Mesodermal cell (in vitro differentiated cells): ENCODE measurements at regions not wholly inside any gene's neighbourhood (a gene's known extent, or its start where the extent isn't known, plus 50 kb on each side); places are given as distances from the start of the nearest gene placed in this dataset.

Experiments
- H3K27ac ChIP-seq: 2 replicates; pipeline ENCODE4 v1.7.0; 2013; ENCODE audit warnings: mild to moderate bottlenecking, low read depth, low read length, moderate library complexity; ENCODE audit not compliant: severe bottlenecking
- H3K36me3 ChIP-seq: 2 replicates; pipeline ENCODE4 v1.7.1; 2013; ENCODE audit warnings: mild to moderate bottlenecking, low read length, moderate library complexity; ENCODE audit not compliant: control insufficient read depth, insufficient read depth
- H3K4me1 ChIP-seq: one replicate; pipeline ENCODE4 v1.7.1; 2013; ENCODE audit warnings: mild to moderate bottlenecking, low read length; ENCODE audit not compliant: insufficient read depth, control insufficient read depth, poor library complexity, severe bottlenecking
- H3K4me3 ChIP-seq: 2 replicates; pipeline ENCODE4 v1.7.0; 2013; ENCODE audit warnings: low read length, control low read depth, mild to moderate bottlenecking; ENCODE audit not compliant: insufficient read depth, poor library complexity, severe bottlenecking; ENCODE audit errors: extremely low read depth
- H3K9me3 ChIP-seq: 2 replicates; pipeline ENCODE4 v1.7.1; 2013; ENCODE audit warnings: mild to moderate bottlenecking, low read length, moderate library complexity; ENCODE audit not compliant: control insufficient read depth
- WGBS, 2 experiments: methylation state at CpG; one replicate each; pipeline ENCODE4 v1.1.5; 2013; ENCODE audit warnings: missing lambda C conversion rate in 2 of 2; ENCODE audit not compliant: insufficient coverage in 2 of 2; 5-methylcytosine and 5-hydroxymethylcytosine counted together

GRCh38 chr13:81639984-81640582 is 1299.2 kb upstream of the SPRY2 start:
- H3K36me3 ChIP-seq: no peaks in the 10 kb centered on the region
- 83 to 100% methylated on average over 1 of the region's 4 CpGs for WGBS, 2 experiments
- H3K4me1 ChIP-seq: no peaks in the 10 kb centered on the region
- no peak overlapping the region for H3K4me3 ChIP-seq
- no peak overlapping the region for H3K27ac ChIP-seq
- no peaks in the 10 kb centered on the region for H3K9me3 ChIP-seq

- no CpG with 5 or more reads among the region's 2 CpGs for WGBS, 2 experiments
- Histone ChIP-seq H3K4me3 (no peak overlapping the region), H3K4me1 (no peaks in the 10 kb centered on the region), H3K36me3 (no peaks in the 10 kb centered on the region), H3K9me3 (no peaks in the 10 kb centered on the region), H3K27ac (no peak overlapping the region)
These were observed 1296.5 kb upstream of the SPRY2 start for GRCh38 chr13:81637457-81637856.

GRCh38 chr13:81636120-81636519 is 1295.2 kb upstream of the SPRY2 start:
- no peaks in the 10 kb centered on the region for H3K9me3 ChIP-seq
- H3K27ac ChIP-seq: no peak overlapping the region
- H3K4me3 ChIP-seq: no peak overlapping the region
- no peaks in the 10 kb centered on the region for H3K36me3 ChIP-seq
- H3K4me1 ChIP-seq: no peaks in the 10 kb centered on the region

GRCh38 chr13:81615031-81615430 is 1274.1 kb upstream of the SPRY2 start:
- Histone ChIP-seq H3K9me3 (no peaks in the 10 kb centered on the region), H3K4me3 (no peak overlapping the region), H3K27ac (no peak overlapping the region), H3K36me3 (no peaks in the 10 kb centered on the region), H3K4me1 (no peaks in the 10 kb centered on the region)
- WGBS, 2 experiments: 60% methylated on average over 1 of the region's 2 CpGs; no CpG with 5 or more reads in 1 of the 2 experiments

- no peak overlapping the region for H3K27ac ChIP-seq
- H3K4me3 ChIP-seq: no peak overlapping the region
- WGBS, 2 experiments: 100% methylated on average over 1 of the region's 1 CpG; no CpG with 5 or more reads in 1 of the 2 experiments
- H3K9me3 ChIP-seq: no peaks in the 10 kb centered on the region
- H3K36me3 ChIP-seq: no peaks in the 10 kb centered on the region
- H3K4me1 ChIP-seq: no peaks in the 10 kb centered on the region
These were observed 1269.7 kb upstream of the SPRY2 start for GRCh38 chr13:81610644-81611043.

- no CpG with 5 or more reads among the region's 2 CpGs for WGBS, 2 experiments
- H3K9me3 ChIP-seq: no peaks in the 10 kb centered on the region
- no peaks in the 10 kb centered on the region for H3K4me1 ChIP-seq
- no peaks in the 10 kb centered on the region for H3K36me3 ChIP-seq
- no peak overlapping the region for H3K4me3 ChIP-seq
- no peak overlapping the region for H3K27ac ChIP-seq
These were observed 1268.4 kb upstream of the SPRY2 start for GRCh38 chr13:81609335-81609734.

GRCh38 chr13:81606074-81606473 is 1265.1 kb upstream of the SPRY2 start:
- no peak overlapping the region for H3K4me3 ChIP-seq
- H3K9me3 ChIP-seq: no peaks in the 10 kb centered on the region
- H3K4me1 ChIP-seq: no peaks in the 10 kb centered on the region
- WGBS, 2 experiments: 96 to 100% methylated on average over 3 to 5 of the region's 12 CpGs
- H3K36me3 ChIP-seq: no peaks in the 10 kb centered on the region
- no peak overlapping the region for H3K27ac ChIP-seq

- Histone ChIP-seq H3K4me1 (no peaks in the 10 kb centered on the region), H3K27ac (no peak overlapping the region), H3K36me3 (no peaks in the 10 kb centered on the region), H3K4me3 (no peak overlapping the region), H3K9me3 (no peaks in the 10 kb centered on the region)
These were observed 1261.3 kb upstream of the SPRY2 start for GRCh38 chr13:81602241-81602640.

- H3K27ac ChIP-seq: no peak overlapping the region
- H3K4me3 ChIP-seq: no peak overlapping the region
- 86% methylated on average over 1 of the region's 1 CpG; no CpG with 5 or more reads in 1 of the 2 experiments for WGBS, 2 experiments
- H3K9me3 ChIP-seq: no peaks in the 10 kb centered on the region
- no peaks in the 10 kb centered on the region for H3K36me3 ChIP-seq
- no peaks in the 10 kb centered on the region for H3K4me1 ChIP-seq
These were observed 1256.2 kb upstream of the SPRY2 start for GRCh38 chr13:81597101-81597500.

GRCh38 chr13:81596224-81596753 is 1255.4 kb upstream of the SPRY2 start:
- H3K4me3 ChIP-seq: no peak overlapping the region
- no peak overlapping the region for H3K27ac ChIP-seq
- H3K9me3 ChIP-seq: no peaks in the 10 kb centered on the region
- H3K4me1 ChIP-seq: no peaks in the 10 kb centered on the region
- WGBS, 2 experiments: 82 to 100% methylated on average over 1 of the region's 2 CpGs
- no peaks in the 10 kb centered on the region for H3K36me3 ChIP-seq

- Histone ChIP-seq H3K27ac (no peak overlapping the region), H3K9me3 (no peaks in the 10 kb centered on the region), H3K4me3 (no peak overlapping the region), H3K4me1 (no peaks in the 10 kb centered on the region), H3K36me3 (no peaks in the 10 kb centered on the region)
- 78 to 100% methylated on average over 1 to 3 of the region's 3 CpGs for WGBS, 2 experiments
These were observed 1250.7 kb upstream of the SPRY2 start for GRCh38 chr13:81591528-81592220.
